ENCODE measurements at regions not wholly inside any gene's neighbourhood (a gene's known extent, or its start where the extent isn't known, plus 50 kb on each side); places are given as distances from the start of the nearest gene placed in this dataset.
"Not testable (repeated sequence)": the region's sequence is repeated elsewhere in the genome, so short reads cannot be mapped to it uniquely, and the experiment has no call there.

DNA sequence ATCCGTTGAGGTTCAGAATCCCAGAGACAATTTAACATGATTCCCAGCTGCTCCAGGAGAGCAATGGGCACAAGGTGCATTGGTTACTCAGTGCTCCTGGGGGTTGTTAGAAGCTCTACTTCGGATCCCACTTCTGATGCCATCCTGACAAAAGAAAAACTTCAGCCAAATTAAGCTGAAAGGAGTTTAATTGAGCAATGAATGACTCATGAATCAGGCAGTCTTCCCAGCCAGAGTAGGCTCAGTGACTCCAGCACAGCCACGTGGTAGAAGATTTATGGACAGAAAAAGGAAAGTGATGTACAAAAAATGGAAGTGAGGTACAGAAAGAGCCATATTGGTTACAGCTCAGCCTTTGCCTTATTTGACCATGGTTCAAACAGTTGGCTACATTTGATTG lies 95.7 kb downstream of the PWWP3B start:
- Mint-ChIP-seq H3K27me3 (ENCODE audit: low read depth) (no peaks in the 10 kb centered on the region), H3K4me3 (ENCODE audit: unreplicated experiment) (no peak overlapping the region), H3K9me3 (ENCODE audit: low read depth) (peaks cover 16% of the 10 kb centered on the region), H3K4me1 (ENCODE audit: low read depth) (no peaks in the 10 kb centered on the region), H3K27ac (ENCODE audit: unreplicated experiment) (no peak overlapping the region), H3K36me3 (ENCODE audit: low read depth) (no peaks in the 10 kb centered on the region)
- no peak for DNase-seq (ENCODE audit: low spot score)
- TF ChIP-seq, protein P1, sequence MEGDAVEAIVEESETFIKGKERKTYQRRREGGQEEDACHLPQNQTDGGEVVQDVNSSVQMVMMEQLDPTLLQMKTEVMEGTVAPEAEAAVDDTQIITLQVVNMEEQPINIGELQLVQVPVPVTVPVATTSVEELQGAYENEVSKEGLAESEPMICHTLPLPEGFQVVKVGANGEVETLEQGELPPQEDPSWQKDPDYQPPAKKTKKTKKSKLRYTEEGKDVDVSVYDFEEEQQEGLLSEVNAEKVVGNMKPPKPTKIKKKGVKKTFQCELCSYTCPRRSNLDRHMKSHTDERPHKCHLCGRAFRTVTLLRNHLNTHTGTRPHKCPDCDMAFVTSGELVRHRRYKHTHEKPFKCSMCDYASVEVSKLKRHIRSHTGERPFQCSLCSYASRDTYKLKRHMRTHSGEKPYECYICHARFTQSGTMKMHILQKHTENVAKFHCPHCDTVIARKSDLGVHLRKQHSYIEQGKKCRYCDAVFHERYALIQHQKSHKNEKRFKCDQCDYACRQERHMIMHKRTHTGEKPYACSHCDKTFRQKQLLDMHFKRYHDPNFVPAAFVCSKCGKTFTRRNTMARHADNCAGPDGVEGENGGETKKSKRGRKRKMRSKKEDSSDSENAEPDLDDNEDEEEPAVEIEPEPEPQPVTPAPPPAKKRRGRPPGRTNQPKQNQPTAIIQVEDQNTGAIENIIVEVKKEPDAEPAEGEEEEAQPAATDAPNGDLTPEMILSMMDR (IDR thresholded peaks at IDR 0.05) = no peak

DNA sequence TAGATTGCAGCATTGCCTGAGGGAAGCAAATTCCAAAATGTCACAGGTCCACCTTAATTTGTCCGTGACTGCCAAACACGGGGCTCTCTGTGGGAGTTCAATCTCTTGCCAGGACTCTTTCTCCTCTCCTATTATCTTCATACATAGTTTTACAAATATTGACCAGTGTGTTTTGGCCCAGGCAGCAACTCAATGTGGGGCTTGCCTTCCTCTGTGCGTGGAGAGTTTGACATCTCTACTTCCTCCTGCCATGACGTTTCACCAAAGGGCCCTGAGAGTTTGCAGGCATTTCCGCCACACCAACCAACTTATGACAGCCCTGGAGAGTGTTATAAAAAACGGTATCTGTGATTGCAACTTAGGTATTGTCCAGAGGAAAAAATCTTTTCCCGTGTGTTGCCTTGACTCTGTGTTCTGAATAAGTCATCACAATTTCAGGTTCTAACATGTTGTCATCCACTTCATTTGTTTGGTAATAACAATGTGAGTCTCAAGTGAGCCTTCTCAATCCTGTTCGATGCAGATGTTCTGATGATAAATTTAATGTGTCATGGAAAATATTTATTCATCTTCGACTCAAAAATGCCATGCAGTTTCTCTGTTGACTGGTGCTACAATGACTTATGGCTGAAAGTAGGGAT lies 106.0 kb downstream of the PWWP3B start:
- not testable (repeated sequence) for H3K9me3 Mint-ChIP-seq (ENCODE audit: low read depth); H3K27ac Mint-ChIP-seq (ENCODE audit: unreplicated experiment); H3K4me3 Mint-ChIP-seq (ENCODE audit: unreplicated experiment); DNase-seq (ENCODE audit: low spot score); H3K36me3 Mint-ChIP-seq (ENCODE audit: low read depth); H3K27me3 Mint-ChIP-seq (ENCODE audit: low read depth); H3K4me1 Mint-ChIP-seq (ENCODE audit: low read depth)

DNA sequence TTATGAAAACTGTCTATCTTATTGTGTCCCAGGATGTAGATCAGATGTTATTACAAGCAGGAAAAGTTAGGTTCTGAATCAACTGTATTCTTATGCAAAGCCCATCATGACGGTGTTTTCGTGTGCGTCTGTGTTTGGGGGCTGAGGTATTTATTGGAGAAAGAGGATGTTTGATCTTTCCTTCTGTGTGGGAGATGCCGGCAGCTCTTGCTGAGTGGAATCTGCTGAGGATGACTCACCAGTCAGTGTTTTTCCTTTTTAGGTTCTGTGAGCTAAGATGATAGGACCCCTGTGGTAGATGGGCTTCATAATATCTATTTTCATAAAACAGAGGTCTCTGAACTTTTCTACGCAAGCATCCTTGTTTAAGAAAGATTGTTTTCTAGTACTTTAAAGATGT lies 107.1 kb downstream of the PWWP3B start:
- H3K4me3 Mint-ChIP-seq (ENCODE audit: unreplicated experiment); H3K27ac Mint-ChIP-seq (ENCODE audit: unreplicated experiment); H3K36me3 Mint-ChIP-seq (ENCODE audit: low read depth); H3K27me3 Mint-ChIP-seq (ENCODE audit: low read depth); H3K9me3 Mint-ChIP-seq (ENCODE audit: low read depth); H3K4me1 Mint-ChIP-seq (ENCODE audit: low read depth); DNase-seq (ENCODE audit: low spot score): not testable (repeated sequence)

DNA sequence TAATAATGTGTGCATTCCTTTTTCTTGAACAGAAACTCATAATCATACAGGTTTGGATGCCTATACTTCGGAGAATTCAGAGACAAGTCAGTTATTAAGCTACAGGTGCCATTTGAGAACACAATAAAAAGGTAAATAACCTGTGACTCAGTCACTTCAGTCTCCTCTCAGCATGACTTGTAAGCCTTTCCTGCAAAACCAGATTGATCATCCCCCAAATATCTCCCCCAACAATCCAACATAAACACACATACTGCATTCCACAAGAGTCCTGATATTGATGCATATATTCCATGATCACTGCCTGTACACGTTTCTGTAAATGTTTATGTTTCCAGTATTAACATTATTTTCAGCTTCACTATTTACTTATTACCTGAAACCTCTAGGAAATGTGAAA lies 110.8 kb downstream of the PWWP3B start:
- Mint-ChIP-seq H3K9me3 (ENCODE audit: low read depth) (peaks cover 8% of the 10 kb centered on the region), H3K4me3 (ENCODE audit: unreplicated experiment) (no peak overlapping the region), H3K4me1 (ENCODE audit: low read depth) (no peaks in the 10 kb centered on the region), H3K36me3 (ENCODE audit: low read depth) (no peaks in the 10 kb centered on the region), H3K27me3 (ENCODE audit: low read depth) (no peaks in the 10 kb centered on the region), H3K27ac (ENCODE audit: unreplicated experiment) (no peak overlapping the region)
- DNase-seq (ENCODE audit: low spot score) = no peak
- TF ChIP-seq, protein P1 (IDR thresholded peaks at IDR 0.05) = no peak

DNA sequence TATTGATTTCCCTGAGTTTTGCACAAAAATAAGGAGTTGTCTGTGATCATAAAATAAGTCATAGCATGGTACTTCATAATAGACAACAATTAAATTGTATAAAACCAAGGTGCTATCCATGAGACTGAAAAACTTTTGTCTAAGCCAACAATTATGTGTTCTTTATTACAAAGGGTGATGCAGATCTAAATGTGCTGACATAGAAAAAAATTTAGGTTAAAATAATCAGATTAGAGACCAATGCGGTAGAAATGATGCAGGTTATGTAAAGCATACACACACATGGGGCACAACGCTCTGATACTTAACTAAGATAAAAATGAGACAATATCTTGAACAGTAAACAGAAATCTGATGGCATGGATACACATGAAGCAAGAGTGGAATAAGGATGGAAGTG lies 113.3 kb downstream of the PWWP3B start:
- Mint-ChIP-seq H3K36me3 (ENCODE audit: low read depth) (no peaks in the 10 kb centered on the region), H3K27me3 (ENCODE audit: low read depth) (no peaks in the 10 kb centered on the region), H3K4me3 (ENCODE audit: unreplicated experiment) (no peak overlapping the region), H3K4me1 (ENCODE audit: low read depth) (no peaks in the 10 kb centered on the region), H3K9me3 (ENCODE audit: low read depth) (peaks cover 11% of the 10 kb centered on the region), H3K27ac (ENCODE audit: unreplicated experiment) (no peak overlapping the region)
- TF ChIP-seq, protein P1 (IDR thresholded peaks at IDR 0.05) = no peak
- DNase-seq (ENCODE audit: low spot score) = no peak

DNA sequence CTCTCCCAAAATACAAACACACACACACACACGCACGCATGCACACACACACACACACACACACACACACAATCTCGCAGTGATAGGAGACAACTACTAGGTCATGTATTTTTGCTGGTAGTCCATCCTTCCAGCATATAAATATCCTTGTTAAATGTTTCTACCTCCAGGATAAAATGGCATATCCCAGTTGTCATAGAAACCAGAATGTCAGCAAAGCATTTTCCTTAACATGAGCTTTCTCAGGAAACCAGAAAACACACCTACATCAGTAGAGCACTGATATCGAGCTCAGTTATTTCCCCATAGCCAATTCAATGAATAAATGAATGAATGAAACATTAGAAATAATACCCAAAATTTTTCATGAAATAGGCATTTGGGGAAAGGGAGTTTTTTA lies 115.7 kb downstream of the PWWP3B start:
- Mint-ChIP-seq H3K27ac (ENCODE audit: unreplicated experiment) (no peak overlapping the region), H3K9me3 (ENCODE audit: low read depth) (peaks cover 14% of the 10 kb centered on the region), H3K4me3 (ENCODE audit: unreplicated experiment) (no peak overlapping the region), H3K4me1 (ENCODE audit: low read depth) (no peaks in the 10 kb centered on the region), H3K27me3 (ENCODE audit: low read depth) (no peaks in the 10 kb centered on the region), H3K36me3 (ENCODE audit: low read depth) (no peaks in the 10 kb centered on the region)
- TF ChIP-seq, protein P1 (IDR thresholded peaks at IDR 0.05) = no peak
- no peak for DNase-seq (ENCODE audit: low spot score)
